PFSK-1 (cell line): ENCODE measurements at regions not wholly inside any gene's neighbourhood (a gene's known extent, or its start where the extent isn't known, plus 50 kb on each side); places are given as distances from the start of the nearest gene placed in this dataset.

Experiments used
- FOXP2 ChIP-seq: optimal IDR thresholded peaks from 2 replicates; pipeline ENCODE3; 2011; ENCODE audit warnings: borderline replicate concordance, control low read depth, inconsistent platforms; ENCODE audit not compliant: insufficient read depth; ENCODE audit errors: extremely low read length, extremely low read depth
- POLR2AphosphoS5 ChIP-seq: IDR thresholded peaks from 2 replicates; pipeline ENCODE4 v1.6.1; 2012; ENCODE audit warnings: low read depth, mild to moderate bottlenecking, control low read depth, low read length, moderate library complexity
- SIN3A ChIP-seq: IDR thresholded peaks from 2 replicates; pipeline ENCODE4 v1.6.1; 2012; ENCODE audit warnings: mild to moderate bottlenecking, low read length, moderate library complexity, borderline replicate concordance; ENCODE audit not compliant: insufficient read depth
- TAF1 ChIP-seq: IDR thresholded peaks from 2 replicates; pipeline ENCODE4 v1.6.1; 2012; ENCODE audit warnings: low read length, control low read depth, borderline replicate concordance; ENCODE audit not compliant: insufficient read depth
- TF ChIP-seq, protein P1 (sequence below), 2 experiments: IDR thresholded peaks; 2 replicates each; pipeline versions ENCODE4 v1.6.1 to v1.8.0; 2011 to 2012; ENCODE audit warnings: low read depth in 2 of 2, low read length in 2 of 2, control low read depth in 1 of 2, inconsistent platforms in 1 of 2, mild to moderate bottlenecking in 1 of 2, moderate library complexity in 1 of 2; ENCODE audit not compliant: insufficient read depth in 1 of 2

GRCh38 chr11:32006799-32007388, 84.0 kb upstream of the RCN1 start:
- TF ChIP-seq, protein P1, sequence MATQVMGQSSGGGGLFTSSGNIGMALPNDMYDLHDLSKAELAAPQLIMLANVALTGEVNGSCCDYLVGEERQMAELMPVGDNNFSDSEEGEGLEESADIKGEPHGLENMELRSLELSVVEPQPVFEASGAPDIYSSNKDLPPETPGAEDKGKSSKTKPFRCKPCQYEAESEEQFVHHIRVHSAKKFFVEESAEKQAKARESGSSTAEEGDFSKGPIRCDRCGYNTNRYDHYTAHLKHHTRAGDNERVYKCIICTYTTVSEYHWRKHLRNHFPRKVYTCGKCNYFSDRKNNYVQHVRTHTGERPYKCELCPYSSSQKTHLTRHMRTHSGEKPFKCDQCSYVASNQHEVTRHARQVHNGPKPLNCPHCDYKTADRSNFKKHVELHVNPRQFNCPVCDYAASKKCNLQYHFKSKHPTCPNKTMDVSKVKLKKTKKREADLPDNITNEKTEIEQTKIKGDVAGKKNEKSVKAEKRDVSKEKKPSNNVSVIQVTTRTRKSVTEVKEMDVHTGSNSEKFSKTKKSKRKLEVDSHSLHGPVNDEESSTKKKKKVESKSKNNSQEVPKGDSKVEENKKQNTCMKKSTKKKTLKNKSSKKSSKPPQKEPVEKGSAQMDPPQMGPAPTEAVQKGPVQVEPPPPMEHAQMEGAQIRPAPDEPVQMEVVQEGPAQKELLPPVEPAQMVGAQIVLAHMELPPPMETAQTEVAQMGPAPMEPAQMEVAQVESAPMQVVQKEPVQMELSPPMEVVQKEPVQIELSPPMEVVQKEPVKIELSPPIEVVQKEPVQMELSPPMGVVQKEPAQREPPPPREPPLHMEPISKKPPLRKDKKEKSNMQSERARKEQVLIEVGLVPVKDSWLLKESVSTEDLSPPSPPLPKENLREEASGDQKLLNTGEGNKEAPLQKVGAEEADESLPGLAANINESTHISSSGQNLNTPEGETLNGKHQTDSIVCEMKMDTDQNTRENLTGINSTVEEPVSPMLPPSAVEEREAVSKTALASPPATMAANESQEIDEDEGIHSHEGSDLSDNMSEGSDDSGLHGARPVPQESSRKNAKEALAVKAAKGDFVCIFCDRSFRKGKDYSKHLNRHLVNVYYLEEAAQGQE (IDR thresholded peaks at IDR 0.05; ENCODE audit: insufficient read depth in 1 of 2, low read depth in 2 of 2, low read length in 2 of 2): no peak
- TF ChIP-seq SIN3A: no peak
- TF ChIP-seq TAF1: no peak
- no peak for TF ChIP-seq POLR2AphosphoS5

- no peak for TF ChIP-seq POLR2AphosphoS5
These were observed 85.0 kb upstream of the RCN1 start for GRCh38 chr11:32005786-32006416.

DNA sequence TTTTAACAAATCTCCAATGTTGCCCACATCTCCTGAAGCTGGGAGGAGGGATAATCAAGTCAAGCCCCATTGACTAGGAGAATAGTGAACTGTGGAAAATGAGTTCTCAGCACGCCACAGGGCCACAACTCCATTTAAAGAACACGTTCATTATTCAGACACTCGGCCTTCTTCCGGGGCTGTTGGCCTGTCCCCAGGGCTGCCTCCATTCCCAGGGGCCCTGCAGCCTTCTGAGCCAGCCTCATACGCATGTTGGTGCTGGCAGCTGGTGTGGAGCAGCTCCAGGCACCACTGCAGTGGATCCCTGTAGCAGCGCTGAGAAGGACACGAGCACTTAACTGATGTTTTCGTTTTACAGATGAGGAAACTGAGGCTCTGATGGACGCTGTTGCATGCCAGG, 87.5 kb upstream of the RCN1 start:
- TF ChIP-seq, protein P1 (IDR thresholded peaks at IDR 0.05; ENCODE audit: insufficient read depth in 1 of 2, low read depth in 2 of 2, low read length in 2 of 2): no peak
- TF ChIP-seq POLR2AphosphoS5 (no peak), FOXP2 (no peak), TAF1 (no peak), SIN3A (no peak)

- TF ChIP-seq SIN3A: no peak
- no peak for TF ChIP-seq POLR2AphosphoS5
- TF ChIP-seq, protein P1 (IDR thresholded peaks at IDR 0.05; ENCODE audit: insufficient read depth in 1 of 2, low read depth in 2 of 2, low read length in 2 of 2): no peak
- no peak for TF ChIP-seq FOXP2
- no peak for TF ChIP-seq TAF1
These were observed 88.6 kb upstream of the RCN1 start for GRCh38 chr11:32002311-32002710.

DNA sequence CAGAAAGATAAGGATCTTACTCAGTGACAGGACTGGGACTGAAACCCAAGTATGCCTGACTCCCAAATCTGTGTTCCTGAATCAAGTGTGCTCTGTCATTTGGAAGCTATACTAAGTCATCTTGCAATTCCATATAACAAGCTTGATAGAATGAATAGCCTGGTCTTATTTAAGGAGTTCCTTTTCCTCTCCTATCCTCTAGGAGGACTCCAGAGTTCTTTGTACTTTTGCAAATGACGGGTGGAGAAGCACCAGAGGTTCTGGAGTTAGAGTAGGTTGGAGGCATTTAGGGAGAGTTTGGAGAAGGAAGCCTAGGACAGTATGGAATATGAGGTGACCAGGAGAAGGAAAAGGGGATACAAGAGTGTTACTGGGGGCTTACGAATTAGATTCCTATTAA, 92.9 kb upstream of the RCN1 start:
- TF ChIP-seq POLR2AphosphoS5: no peak
- no peak for TF ChIP-seq SIN3A
- TF ChIP-seq, protein P1 (IDR thresholded peaks at IDR 0.05; ENCODE audit: insufficient read depth in 1 of 2, low read depth in 2 of 2, low read length in 2 of 2): no peak
- TF ChIP-seq FOXP2: no peak
- TF ChIP-seq TAF1: no peak
